GOT3 (cell line): ENCODE measurements at regions not wholly inside any gene's neighbourhood (a gene's known extent, or its start where the extent isn't known, plus 50 kb on each side); places are given as distances from the start of the nearest gene placed in this dataset.

Experiments
- DNase-seq: peaks from one replicate; lab custom pipeline; 2025; ENCODE audit warnings: mixed read lengths; lab: John Stamatoyannopoulos, UW

DNA sequence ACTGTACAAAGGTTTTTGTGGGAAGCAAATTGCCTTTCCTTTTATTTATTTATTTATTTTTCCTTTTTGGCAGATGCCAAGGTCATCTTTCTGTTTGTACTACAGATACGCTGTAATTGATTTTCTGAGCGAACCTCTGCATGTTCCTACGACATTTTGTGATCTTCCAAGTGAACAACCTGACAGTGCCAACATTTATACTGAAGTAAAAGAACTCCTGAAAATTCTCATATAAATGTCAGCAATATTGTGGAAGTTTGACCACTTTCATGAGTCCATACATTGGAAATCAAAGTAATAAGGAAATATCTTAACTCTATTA is 86.8 kb upstream of the EEPD1 start:
- DNase-seq: no peak

DNA sequence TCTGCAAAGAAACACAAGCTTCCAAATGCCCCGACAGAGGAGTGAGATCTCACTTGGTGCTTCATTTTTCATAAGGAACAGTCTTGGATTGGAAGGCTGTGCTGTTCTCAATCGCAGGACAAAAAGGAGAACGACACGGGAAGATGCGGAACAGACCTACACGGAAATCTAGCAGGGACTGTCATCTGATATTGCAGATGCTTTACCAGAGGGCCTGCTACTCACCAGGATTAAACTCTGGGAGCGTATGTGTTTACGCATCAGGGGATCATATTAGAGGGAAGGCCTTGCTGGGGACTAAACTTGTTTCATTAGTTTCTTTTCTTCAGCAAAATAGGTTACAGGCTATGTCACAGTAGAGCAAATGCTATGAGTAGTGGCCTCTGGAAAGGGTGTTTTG is 82.8 kb upstream of the EEPD1 start:
- no peak for DNase-seq

DNA sequence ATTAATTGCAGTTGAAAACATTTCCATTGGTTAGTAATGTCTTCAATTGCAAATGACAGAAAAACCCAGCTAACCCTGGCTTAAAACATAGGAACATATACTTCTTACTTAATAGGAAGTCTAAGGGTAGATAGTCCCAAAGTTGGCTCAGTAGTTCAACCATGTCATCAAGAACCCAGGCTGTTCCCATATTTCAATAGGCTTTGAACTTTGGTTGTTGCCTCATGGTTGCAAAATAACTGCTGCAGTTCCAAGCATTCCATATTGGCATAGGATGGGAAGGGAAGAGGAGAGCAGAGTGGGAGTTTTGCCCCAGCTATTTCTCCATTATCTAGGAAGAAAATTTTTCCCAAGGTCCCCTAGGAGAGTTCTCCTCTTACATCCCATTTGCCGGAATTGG is 81.4 kb upstream of the EEPD1 start:
- no peak for DNase-seq

DNA sequence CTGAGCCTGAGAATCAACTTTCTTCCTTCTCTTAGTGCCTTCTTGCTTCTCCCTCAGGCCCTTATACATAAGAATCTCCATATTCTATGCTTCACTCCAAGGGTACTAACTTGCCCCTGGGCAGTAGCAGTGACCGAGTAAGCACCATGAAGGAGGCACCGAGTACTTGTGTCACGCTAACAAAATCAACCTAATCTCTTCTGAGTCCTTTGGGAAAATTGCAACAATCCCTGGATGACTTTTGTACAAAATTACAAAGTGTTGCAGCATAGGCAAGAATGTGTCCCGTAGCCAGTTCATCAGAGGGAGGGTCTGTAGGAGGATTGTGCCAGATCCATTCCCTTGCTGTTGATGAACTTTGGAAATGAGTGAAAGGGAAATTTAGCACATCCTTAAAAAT is 80.4 kb upstream of the EEPD1 start:
- no peak for DNase-seq

DNA sequence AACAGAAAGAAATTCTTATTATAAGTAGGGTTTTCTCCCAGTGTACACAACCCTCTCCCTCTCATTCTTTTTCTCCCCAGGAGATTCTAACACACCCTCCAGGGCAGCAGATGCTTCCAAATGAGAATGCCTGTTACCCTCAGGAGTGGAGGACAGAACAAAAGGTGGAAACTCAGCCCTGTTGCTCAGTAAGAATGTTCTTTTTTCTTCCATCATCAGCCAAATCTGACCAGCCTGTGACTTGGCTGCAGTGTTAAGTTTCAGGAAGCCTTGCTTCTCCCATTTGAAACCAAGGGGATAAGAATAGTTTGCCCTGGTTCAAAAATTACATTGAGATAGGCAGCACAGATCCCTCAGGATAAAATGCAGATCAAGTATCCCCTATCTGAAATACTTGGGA is 77.5 kb upstream of the EEPD1 start:
- no peak for DNase-seq

DNA sequence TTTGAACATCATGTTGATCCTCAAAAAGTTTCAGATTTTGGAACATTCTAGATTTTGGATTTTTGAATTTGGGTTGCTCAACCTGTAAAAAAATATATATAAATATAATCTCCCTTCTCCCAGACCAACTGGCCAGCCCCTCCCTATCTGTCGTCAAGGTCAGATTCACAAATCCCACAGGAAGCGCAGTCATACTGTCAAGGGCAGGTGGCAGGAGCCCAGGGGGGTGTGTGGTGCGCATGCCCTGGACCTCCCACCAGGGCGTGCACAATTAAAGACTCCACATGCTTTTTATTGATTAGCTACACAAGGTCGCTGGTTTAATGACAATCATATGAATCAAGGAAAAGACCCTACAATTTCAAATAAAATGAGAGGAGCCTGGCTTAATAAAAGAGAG is 77.0 kb upstream of the EEPD1 start:
- no peak for DNase-seq

DNA sequence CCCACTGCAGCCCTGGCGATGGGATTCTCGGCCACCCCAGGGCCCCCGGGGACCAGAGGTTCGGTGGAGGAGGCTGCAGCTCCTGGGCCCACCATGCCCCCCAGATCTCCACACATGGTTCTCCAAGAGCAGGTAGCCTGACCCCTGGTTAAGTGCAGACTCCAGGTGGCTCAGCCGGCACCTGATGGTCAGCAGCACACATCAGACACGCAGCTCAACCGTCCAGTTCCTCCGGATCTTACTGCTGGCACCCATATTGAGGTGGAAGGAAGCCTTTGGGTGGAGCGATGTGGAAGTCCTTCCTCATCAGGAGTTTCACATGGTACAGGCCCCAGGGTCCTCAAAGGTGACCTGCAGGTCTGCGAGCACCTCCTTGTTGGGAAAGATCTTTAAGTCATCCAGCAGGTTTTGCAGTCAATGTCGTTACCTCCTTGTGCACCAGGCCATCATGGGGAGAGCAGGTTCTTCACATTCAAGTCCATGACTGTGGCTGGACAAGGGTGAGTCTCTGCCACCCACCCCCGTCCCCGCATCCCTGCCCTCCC is 74.2 kb upstream of the EEPD1 start:
- no peak for DNase-seq

DNA sequence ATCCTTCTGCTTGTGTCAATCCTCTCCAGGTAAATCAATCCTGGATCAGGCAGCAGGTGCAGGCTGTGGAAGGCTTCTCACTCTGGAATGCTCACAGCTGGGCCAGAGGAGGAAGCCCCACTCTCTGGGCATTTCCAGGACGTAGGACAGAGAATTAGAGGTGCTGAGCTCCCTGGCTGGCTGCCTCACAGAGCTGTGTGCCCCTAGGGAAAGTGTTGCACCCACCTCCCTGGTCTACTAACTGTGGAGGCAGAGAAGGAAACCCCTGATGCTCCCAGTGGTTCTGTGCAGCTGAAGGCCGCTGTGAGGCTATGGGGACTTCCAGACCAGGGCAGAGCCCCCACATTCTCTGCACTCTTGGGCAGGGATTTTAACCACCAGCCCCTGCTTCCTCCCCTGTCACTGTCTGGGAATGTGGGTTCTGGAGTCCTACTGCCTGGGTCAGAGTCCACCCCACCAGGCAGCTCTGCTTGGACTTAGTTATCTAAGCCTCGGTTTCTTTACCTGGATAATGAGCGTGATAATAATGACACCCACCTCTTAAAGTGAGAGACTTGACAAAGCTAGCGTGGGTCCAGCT is 73.5 kb upstream of the EEPD1 start:
- no peak for DNase-seq

DNA sequence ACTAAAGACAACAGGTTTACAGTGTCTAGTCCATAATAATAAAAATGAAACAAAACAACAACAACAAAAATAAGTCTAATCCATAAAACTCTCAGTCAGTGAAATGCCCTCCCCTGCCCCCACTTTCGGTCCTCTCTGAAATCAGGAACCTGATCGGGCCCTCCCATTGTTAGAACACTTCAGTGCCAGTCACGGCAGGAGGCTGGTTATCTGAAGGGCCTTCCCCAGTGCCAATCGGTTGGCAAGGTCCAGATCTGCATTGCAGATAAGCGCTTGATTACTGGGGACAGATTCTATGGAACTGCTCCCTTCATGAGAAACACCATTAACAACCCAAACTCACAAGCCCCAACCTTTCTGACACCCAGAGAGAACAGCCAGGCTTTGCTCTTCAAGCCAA is 72.2 kb upstream of the EEPD1 start:
- no peak for DNase-seq

DNA sequence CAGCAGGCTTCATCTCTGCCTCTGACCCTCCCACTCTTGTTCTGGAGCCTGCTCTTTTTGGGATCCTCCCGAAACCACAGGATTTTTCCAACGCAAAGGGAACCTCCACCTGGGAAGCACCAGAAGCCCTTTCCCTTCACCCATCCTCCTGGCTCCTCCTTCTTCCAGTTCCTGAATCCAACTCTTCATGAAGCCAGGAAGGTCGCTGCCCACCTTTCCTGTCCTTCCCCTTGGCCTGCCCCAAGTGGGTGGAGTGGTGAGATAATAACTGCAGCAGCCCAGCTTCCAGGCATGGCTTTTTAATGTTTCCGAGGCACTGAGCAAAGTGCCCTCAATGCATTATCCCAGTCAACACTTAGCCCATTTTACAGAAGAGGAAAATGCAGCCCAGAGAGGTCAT is 70.8 kb upstream of the EEPD1 start:
- no peak for DNase-seq

DNA sequence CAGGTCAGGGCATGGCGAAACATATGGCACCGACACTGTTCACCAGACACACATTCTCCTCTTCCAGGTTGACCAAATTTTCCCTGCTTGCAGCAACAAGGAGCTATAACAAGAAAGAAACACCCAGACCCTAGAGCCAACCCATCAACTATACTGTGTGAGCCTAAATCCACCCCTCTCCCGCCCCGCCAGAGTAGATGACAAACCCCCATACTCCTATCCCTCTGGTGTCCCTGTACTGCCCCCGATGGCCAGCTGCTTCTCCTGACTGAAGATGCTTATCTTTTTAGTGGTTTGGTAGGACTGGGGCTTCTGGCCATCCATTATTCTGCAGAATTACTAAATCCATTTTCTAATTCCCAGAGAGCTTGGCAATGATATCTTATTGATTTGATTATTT is 70.1 kb upstream of the EEPD1 start:
- no peak for DNase-seq

DNA sequence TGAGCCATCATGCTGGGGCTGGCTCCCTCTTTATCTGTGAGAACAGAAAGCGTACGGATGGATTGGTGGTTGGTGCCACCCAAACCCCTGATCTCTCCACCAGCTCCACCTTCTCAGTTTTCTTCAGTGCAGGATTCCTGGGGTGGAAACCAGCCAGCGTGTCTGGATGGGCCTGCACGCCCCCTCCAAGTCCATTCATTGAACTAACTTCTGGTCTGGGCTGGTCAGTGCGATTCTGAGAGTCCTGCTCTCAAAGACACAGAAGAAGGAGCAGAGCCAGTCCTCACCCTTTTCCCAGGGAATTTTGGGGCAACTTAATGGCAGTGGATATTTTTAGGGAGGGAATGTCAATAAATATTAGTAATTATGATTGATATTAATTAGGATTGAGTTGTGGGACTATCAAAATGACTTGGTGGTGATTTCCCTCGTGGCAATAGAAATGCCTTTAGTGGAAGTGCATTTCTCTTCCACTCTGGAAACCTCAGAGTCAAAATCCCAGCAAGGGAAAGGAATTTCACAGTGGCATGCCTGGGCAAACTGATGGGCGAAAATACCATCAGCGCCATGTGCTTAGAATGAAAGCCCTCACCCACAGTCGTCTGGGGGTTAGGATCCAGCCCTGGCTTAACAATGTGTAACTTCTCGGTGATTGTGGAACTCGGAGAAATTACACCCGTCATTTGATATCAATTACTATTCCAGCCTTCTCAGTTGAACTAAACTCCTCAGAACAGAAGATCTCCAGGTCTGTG is 69.3 kb upstream of the EEPD1 start:
- DNase-seq: no peak

DNA sequence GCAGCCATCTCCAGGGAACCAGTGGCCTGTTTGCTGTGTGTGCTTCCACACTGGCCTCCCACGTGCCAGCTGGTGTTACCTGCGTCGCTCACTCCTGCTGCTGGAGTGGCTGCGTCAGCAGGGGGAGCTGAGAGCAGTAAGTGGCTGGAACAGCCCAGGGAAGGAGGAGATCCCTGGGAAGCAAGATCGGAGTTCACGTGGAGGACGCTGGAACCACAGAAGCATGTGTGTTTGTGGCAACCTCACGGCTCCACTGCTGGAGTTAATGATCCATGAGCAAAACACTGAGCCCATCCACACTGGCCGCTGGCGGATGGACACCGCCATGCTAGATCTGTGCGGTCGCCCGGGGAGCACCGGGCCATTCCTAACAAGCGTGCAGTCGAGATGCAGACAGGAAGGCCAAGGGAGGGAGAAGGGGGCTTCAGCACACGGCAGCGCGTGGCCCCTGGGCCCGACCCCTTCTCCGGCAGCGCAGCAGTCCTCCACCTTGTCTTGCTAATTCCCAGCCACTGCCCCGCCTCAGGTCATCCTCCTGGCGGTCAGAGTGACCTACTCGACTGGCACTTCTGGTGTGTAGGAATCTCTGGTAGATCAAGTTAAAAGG is 68.5 kb upstream of the EEPD1 start:
- no peak for DNase-seq

DNA sequence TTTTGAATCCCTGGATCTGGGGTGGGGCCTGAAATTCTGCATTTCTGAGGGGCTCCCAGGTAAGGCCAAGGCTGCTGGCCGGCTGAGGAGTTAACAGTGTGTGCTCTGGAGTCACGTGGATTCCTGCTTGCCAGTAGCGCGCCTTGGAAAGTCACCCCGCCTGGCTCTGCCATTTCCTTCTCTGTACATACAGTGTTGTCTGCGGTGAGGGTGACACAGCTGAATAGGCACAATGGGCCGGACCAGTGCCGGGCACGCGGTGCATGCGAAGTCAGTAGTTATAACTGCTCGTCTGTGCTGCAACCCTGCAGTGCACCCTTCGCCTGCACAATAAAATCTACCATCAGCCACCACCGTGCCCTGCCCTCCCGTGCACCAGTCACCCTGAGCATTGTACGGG is 68.0 kb upstream of the EEPD1 start:
- DNase-seq: no peak

DNA sequence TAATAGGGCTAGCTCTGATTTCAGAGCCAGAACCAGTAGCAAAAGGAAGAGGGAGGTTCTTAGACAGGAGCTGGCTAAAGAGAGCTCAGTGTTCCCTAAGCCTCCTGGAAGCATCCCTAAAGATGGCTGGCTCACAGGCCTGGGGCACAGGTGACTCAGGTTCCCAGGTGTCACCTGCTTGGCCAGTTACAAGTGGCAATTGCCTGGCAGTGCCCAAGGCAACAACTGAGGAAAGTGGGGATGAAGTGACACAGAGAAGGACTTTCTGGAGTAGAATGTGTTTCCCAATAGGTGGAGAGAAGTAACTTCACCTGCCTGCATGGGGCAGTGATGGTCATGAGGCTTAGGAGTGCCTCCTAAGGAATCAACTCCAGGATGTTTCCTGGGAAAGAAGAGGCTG is 66.5 kb upstream of the EEPD1 start:
- no peak for DNase-seq

DNA sequence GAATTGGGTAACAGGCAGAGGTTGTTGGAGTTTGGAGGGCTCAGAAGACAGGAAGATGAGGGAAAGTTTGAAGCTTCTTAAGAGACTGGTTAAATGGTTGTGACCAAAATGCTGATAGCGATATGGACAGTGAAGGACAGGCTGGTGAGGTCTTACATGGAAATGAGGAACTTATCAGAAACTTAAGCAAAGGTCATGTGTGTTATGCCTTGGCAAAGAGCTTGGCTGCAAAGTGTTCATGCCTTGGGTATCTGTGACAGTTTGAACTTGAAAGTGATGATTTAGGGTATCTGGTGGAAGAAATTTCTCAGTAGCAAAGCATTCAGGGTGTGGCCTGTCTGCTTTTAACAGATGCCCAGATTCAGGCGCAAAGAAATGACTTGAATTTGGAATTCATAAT is 64.5 kb upstream of the EEPD1 start:
- no peak for DNase-seq

DNA sequence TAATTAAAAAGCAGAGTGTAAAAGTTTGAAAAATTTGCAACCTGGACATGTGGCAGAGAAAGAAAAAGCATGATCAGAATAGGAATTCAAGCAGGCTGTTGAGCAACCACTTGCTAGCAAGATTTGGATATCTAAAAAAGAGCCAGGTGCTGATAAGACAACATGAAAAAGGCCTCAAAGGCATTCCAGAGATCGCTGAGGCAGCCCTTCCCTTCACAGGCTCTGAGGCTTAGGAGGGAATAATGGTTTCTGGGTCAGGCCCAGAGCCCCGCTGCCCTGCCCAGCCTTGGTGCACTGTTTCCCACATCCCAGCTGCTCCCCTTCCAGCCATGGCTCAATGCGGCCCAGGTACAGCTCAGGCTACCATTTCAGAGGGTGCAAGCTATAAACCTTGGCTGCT is 64.1 kb upstream of the EEPD1 start:
- no peak for DNase-seq

DNA sequence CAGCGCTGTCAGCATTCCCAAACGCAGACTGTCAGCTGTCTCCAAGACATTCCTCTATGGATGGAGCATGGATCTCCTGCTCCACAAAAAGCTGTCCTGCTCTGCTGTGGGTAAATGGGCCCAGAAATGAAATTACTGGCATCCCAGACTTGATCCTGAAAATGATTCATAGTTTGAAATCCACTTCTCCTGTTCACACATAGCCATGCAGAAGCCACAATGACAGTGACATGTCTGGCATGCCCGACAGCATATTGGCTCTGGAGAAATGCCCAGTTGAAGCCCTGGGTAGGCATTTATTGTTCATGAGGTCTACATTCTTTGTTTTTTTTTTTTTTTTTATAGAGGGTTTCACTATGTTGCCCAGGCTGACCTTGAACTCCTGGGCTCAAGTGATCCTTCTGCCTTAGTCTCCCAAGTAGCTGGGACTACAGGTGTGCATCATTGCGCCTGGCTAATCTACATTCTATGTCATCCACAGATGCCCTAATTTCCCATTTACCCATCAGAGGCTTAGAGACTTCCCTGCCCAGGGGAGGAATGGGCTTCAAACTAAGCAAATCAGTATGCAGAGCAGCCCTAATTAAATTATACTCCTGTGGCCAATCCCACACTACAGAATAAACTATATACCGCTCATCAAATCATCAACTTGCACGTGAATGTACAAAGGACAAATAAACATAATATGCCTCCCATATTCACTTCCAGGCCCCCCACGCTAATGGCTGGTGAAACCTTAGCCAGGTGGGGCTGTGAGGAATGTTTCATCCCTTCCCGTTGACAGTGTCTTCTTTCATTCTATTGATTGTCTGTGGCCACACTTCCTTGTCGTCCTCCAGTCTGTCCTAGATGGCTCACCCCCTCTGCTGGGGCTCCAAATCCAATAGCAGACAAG is 61.8 kb upstream of the EEPD1 start:
- no peak for DNase-seq

DNA sequence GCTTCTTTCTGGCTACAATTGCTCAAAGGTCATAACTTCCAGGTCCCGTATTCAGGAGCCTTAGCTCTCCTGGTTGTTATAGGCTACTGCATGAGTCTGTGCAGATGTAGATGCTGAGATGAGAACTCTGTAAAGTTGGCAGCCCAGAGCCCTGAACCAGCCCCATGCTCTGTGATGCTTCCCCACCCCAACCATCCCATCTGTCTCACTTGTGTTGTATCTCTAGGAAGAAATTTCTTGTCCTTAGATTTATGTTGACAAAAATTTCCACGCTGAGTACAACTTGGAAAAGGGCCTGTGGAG is 61.2 kb upstream of the EEPD1 start:
- DNase-seq: no peak

DNA sequence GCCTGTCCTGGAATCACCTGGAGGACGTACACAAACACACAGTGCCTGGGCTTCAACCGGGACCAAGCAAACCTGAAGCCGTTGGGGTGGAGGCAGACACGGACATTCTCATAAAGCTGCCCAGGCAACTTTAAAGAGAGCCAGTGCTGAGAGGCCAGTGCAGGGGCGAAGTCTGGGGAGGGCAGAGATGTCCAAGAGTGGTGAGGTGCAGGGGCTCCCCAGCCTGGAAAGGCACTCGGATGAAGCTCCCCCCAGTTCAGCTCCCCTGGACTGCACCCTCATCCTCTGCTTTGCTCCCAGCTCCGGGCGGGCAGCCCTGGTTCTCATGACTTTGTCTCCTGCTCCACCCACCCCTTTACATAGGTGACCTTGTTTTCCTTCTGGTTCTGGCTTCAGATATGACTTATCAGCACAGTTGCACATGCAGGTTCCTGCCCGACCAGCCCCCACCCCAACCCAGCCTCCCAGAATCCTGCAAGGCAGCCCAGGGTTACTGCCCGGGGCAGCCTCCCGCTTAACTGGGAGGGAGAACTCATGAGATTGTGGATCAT is 60.8 kb upstream of the EEPD1 start:
- DNase-seq: no peak

DNA sequence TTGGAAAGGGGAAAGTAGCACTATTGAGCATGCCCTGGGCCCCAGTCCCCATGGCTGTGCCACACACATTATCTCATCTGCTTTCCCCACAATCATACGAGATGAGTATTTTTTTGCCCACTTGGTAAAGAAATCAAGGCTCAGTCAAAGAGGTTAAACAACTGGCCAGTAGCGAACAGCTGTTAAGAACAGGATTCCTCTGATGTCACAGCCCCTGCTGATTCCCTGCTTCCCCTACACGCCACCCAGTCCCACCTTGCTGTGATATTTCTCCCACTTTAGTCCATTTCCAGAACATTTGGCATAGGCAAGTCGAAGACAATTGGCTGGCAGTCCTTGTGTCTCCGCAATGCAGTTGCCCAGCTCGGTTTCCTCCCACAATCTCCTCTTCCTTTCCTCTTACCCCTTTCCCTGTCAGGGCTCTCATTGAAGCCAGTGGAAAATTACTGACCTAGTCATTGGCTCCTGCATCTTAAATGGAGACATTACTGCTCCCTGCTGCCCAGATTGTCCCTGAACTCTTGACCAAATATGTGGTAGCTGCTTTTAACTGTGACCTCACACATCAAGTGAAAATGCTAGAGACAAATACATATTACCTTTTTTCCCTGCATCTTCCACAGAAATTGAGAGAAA is 56.5 kb upstream of the EEPD1 start:
- no peak for DNase-seq

DNA sequence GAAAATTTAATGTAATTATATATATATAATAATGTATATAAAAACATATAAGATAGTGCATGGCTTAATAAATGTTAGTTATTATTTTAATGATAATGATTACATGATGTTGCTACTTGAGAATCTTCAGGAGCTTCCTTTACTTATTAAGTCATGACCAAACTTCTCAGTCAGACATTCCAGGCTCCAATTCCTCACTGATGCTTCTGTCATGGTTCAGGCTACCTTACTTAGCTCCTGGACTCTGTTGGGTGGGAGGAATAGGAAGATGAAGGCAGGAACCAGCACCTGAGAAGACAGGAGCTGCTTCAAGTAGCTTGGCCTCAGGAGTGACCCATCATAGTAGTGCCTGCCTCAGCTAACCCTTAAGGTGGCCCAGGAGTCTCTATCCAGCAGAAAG is 55.0 kb upstream of the EEPD1 start:
- no peak for DNase-seq
